ENCODE measurements at regions not wholly inside any gene's neighbourhood (a gene's known extent, or its start where the extent isn't known, plus 50 kb on each side); places are given as distances from the start of the nearest gene placed in this dataset.

GRCh38 chr1:47707503-47707902, 269.7 kb downstream of the FOXD2 start:
- Histone ChIP-seq H3K27me3 (replicated peaks; ENCODE audit: control insufficient read depth, insufficient read depth, low read length) (peaks cover 2% of the 10 kb centered on the region; the same call in 1 of the 2 replicates), H3K36me3 (ENCODE audit: control insufficient read depth, insufficient read depth, low read length) (no peaks in the 10 kb centered on the region), H3K4me3 (replicated peaks; ENCODE audit: low read depth, low read length) (no peak overlapping the region)
- DNase-seq (ENCODE audit: extremely low read depth, insufficient read length): no peak
- no peak for TF ChIP-seq CTCF (IDR thresholded peaks at IDR 0.05; ENCODE audit: insufficient read depth, low read length, poor library complexity, severe bottlenecking)

GRCh38 chr1:47708019-47708535, 270.2 kb downstream of the FOXD2 start:
- DNase-seq (ENCODE audit: extremely low read depth, insufficient read length): no peak
- H3K4me3 ChIP-seq (replicated peaks; ENCODE audit: low read depth, low read length): no peak overlapping the region
- no peaks in the 10 kb centered on the region for H3K36me3 ChIP-seq (ENCODE audit: control insufficient read depth, insufficient read depth, low read length)
- TF ChIP-seq CTCF (IDR thresholded peaks at IDR 0.05; ENCODE audit: insufficient read depth, low read length, poor library complexity, severe bottlenecking): no peak
- H3K27me3 ChIP-seq (replicated peaks; ENCODE audit: control insufficient read depth, insufficient read depth, low read length): peaks cover 2% of the 10 kb centered on the region; the same call in 1 of the 2 replicates

- Histone ChIP-seq H3K27me3 (replicated peaks; ENCODE audit: control insufficient read depth, insufficient read depth, low read length) (peaks cover 2% of the 10 kb centered on the region), H3K4me3 (replicated peaks; ENCODE audit: low read depth, low read length) (no peak overlapping the region), H3K36me3 (ENCODE audit: control insufficient read depth, insufficient read depth, low read length) (no peaks in the 10 kb centered on the region)
- no peak for DNase-seq (ENCODE audit: extremely low read depth, insufficient read length)
- no peak for TF ChIP-seq CTCF (IDR thresholded peaks at IDR 0.05; ENCODE audit: insufficient read depth, low read length, poor library complexity, severe bottlenecking)
Observed at GRCh38 chr1:47708658-47709018, 270.8 kb downstream of the FOXD2 start.

GRCh38 chr1:47709019-47709871, 271.4 kb downstream of the FOXD2 start:
- peaks cover 2% of the 10 kb centered on the region for H3K27me3 ChIP-seq (replicated peaks; ENCODE audit: control insufficient read depth, insufficient read depth, low read length)
- H3K4me3 ChIP-seq (replicated peaks; ENCODE audit: low read depth, low read length): no peak overlapping the region
- peak; percentile 22 for DNase-seq (ENCODE audit: extremely low read depth, insufficient read length)
- peak; percentile 21 for TF ChIP-seq CTCF (IDR thresholded peaks at IDR 0.05; ENCODE audit: insufficient read depth, low read length, poor library complexity, severe bottlenecking)
- H3K36me3 ChIP-seq (ENCODE audit: control insufficient read depth, insufficient read depth, low read length): no peaks in the 10 kb centered on the region

GRCh38 chr1:47709872-47710231, 272.0 kb downstream of the FOXD2 start:
- Histone ChIP-seq H3K4me3 (replicated peaks; ENCODE audit: low read depth, low read length) (no peak overlapping the region), H3K36me3 (ENCODE audit: control insufficient read depth, insufficient read depth, low read length) (no peaks in the 10 kb centered on the region), H3K27me3 (replicated peaks; ENCODE audit: control insufficient read depth, insufficient read depth, low read length) (peaks cover 2% of the 10 kb centered on the region)
- no peak for TF ChIP-seq CTCF (IDR thresholded peaks at IDR 0.05; ENCODE audit: insufficient read depth, low read length, poor library complexity, severe bottlenecking)
- DNase-seq (ENCODE audit: extremely low read depth, insufficient read length): no peak
